ENCODE measurements at regions not wholly inside any gene's neighbourhood (a gene's known extent, or its start where the extent isn't known, plus 50 kb on each side); places are given as distances from the start of the nearest gene placed in this dataset.

DNA sequence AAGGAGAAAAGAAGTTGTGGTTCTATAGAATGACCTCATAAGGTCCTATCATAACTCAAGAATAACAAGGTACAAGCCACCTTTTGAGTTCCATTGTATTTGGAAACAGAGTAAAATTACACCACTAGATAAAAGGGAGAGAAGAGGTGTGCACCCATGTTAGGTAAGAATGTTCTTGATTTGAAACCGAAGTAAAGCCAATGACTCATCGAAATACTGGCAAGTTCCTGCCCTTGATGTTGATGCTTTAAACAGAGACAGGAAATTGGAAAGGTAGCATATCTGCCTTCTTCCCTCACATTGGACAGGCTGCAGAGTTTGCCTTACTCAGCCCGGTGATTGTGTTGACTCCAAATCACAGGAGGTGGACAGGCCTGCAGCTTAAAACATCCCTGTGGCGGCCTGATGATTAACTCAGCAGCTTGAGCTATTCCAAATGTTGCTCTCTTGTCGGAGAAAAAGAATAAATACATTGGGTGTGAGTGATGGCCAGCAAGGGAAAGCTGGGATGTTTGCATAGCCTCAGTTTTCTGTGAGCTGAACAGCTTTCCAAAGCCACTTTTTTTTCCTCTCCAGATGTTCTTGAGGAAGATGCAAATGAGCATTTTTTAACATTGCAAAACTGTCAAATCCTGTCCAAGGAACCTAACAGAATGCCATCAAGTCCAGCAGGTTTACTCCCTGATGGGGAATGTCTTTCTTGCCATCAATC is 321.1 kb downstream of the NKX6-1 start:
- Histone ChIP-seq H4K20me1 (ENCODE audit: control insufficient read depth, insufficient read depth, insufficient read length) (no peaks in the 10 kb centered on the region), H3K27me3 (ENCODE audit: insufficient read depth, low read length) (no peaks in the 10 kb centered on the region), H3K56ac (ENCODE audit: insufficient read length, low read depth, low read length) (no peak overlapping the region), H4K5ac (ENCODE audit: insufficient read length, low read depth, low read length) (no peak overlapping the region), H3K23ac (ENCODE audit: insufficient read length, low read depth, low read length) (no peak overlapping the region), H2AFZ (ENCODE audit: low read length) (no peak overlapping the region), H4K8ac (replicated peaks; ENCODE audit: insufficient read length, low read depth, low read length) (no peak overlapping the region), H2BK120ac (ENCODE audit: low read depth, low read length, poor library complexity, severe bottlenecking) (no peak overlapping the region), H3T11ph (ENCODE audit: low read length) (no peak overlapping the region), H2BK15ac (ENCODE audit: low read depth, low read length) (no peak overlapping the region), H4K91ac (ENCODE audit: insufficient read length, low read depth, low read length) (no peak overlapping the region), H3K9me3 (ENCODE audit: control insufficient read depth, low read depth, low read length) (no peaks in the 10 kb centered on the region), H2BK12ac (ENCODE audit: insufficient read length, low read depth, low read length) (no peak overlapping the region), H3K79me2 (ENCODE audit: insufficient read depth, low read length) (no peaks in the 10 kb centered on the region), H3K9ac (ENCODE audit: extremely low read depth, insufficient read length, low read length) (no peak overlapping the region), H2BK20ac (ENCODE audit: low read depth, low read length, poor library complexity, severe bottlenecking) (no peak overlapping the region), H3K4ac (ENCODE audit: low read depth, low read length) (no peak overlapping the region), H3K18ac (ENCODE audit: insufficient read length, low read depth, low read length) (no peak overlapping the region), H3K79me1 (ENCODE audit: insufficient read depth, low read depth, low read length, poor library complexity, severe bottlenecking) (no peaks in the 10 kb centered on the region), H3K4me1 (ENCODE audit: insufficient read depth, low read length) (no peaks in the 10 kb centered on the region), H2BK5ac (ENCODE audit: insufficient read length, low read length) (no peak overlapping the region), H2AK5ac (ENCODE audit: insufficient read length, low read length) (no peak overlapping the region), H3K23me2 (ENCODE audit: insufficient read length, low read depth, low read length, poor library complexity, severe bottlenecking) (no peaks in the 10 kb centered on the region), H3K27ac (ENCODE audit: insufficient read length, low read depth, low read length) (no peak overlapping the region), H3K14ac (ENCODE audit: insufficient read depth, low read length) (no peak overlapping the region), H3K4me2 (ENCODE audit: insufficient read depth, insufficient read length, low read length) (no peak overlapping the region)
- H3K4me3 Mint-ChIP-seq, result no peak overlapping the region
- TF ChIP-seq, protein P1, sequence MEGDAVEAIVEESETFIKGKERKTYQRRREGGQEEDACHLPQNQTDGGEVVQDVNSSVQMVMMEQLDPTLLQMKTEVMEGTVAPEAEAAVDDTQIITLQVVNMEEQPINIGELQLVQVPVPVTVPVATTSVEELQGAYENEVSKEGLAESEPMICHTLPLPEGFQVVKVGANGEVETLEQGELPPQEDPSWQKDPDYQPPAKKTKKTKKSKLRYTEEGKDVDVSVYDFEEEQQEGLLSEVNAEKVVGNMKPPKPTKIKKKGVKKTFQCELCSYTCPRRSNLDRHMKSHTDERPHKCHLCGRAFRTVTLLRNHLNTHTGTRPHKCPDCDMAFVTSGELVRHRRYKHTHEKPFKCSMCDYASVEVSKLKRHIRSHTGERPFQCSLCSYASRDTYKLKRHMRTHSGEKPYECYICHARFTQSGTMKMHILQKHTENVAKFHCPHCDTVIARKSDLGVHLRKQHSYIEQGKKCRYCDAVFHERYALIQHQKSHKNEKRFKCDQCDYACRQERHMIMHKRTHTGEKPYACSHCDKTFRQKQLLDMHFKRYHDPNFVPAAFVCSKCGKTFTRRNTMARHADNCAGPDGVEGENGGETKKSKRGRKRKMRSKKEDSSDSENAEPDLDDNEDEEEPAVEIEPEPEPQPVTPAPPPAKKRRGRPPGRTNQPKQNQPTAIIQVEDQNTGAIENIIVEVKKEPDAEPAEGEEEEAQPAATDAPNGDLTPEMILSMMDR (conservative IDR thresholded peaks at IDR 0.05), result no peak
- H3K36me3 Mint-ChIP-seq (ENCODE audit: insufficient read depth in 1 of 3, low read depth in 3 of 3), result no peaks in the 10 kb centered on the region
- H3K27me3 Mint-ChIP-seq (ENCODE audit: low read depth), result no peaks in the 10 kb centered on the region
- WGBS (ENCODE audit: extremely low coverage, insufficient read length, low lambda C conversion rate), result no CpG with 5 or more reads among the region's 5 CpGs
- no peak for DNase-seq
- no peaks in the 10 kb centered on the region for H3K9me3 Mint-ChIP-seq
- H3K4me1 Mint-ChIP-seq, result no peaks in the 10 kb centered on the region
- H3K27ac Mint-ChIP-seq, result no peak overlapping the region
